ENCODE measurements at regions not wholly inside any gene's neighbourhood (a gene's known extent, or its start where the extent isn't known, plus 50 kb on each side); places are given as distances from the start of the nearest gene placed in this dataset.

DNA sequence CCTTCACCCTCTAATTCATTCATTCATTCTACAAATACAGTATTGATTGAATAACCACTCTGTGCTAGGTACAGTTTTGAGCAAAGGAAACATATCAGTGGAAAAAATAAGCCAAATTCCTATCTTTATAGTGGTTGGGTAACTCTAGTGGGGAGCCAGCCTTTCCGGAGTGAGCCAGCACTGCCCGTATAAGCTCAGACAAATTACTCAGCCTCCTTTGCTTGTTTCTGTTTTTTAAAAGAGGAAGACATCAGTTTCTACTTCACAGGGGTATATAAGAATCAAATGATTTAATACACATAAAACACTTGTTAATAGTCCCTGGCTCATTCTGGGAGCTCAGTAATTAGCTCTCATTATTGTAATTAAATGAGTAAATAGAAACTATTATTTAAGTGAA, 238.2 kb upstream of the MAD2L1 start:
- TF ChIP-seq, protein P1, sequence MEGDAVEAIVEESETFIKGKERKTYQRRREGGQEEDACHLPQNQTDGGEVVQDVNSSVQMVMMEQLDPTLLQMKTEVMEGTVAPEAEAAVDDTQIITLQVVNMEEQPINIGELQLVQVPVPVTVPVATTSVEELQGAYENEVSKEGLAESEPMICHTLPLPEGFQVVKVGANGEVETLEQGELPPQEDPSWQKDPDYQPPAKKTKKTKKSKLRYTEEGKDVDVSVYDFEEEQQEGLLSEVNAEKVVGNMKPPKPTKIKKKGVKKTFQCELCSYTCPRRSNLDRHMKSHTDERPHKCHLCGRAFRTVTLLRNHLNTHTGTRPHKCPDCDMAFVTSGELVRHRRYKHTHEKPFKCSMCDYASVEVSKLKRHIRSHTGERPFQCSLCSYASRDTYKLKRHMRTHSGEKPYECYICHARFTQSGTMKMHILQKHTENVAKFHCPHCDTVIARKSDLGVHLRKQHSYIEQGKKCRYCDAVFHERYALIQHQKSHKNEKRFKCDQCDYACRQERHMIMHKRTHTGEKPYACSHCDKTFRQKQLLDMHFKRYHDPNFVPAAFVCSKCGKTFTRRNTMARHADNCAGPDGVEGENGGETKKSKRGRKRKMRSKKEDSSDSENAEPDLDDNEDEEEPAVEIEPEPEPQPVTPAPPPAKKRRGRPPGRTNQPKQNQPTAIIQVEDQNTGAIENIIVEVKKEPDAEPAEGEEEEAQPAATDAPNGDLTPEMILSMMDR (conservative IDR thresholded peaks at IDR 0.05) = no peak
- TF ChIP-seq ZFX (IDR thresholded peaks at IDR 0.05) = no peak
